ENCODE measurements at regions not wholly inside any gene's neighbourhood (a gene's known extent, or its start where the extent isn't known, plus 50 kb on each side); places are given as distances from the start of the nearest gene placed in this dataset.

DNA sequence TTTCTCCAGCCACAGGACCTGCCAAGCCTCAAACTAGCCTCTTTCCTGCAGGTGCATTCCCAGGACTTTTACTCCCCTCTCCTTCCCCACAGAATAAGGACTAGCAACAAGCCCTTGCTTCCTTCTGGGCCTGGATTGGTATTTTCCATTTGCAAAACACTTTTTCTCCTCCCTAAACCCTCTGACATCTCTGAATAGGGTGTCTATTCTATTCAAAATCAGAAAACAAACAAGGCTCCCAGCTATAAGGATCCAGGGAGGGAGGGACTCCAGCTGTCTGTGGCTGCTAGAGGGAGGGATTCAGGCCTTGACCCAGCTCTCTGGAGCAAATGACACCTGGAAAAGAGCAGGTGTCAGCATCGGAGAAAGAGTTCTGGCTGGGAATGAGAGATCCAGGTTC lies 168.5 kb upstream of the BDNF start:
- Histone ChIP-seq H3K27me3 (no peaks in the 10 kb centered on the region), H3K4me1 (no peaks in the 10 kb centered on the region), H3K4me3 (no peak overlapping the region), H3K27ac (no peak overlapping the region), H3K9ac (ENCODE audit: low read depth in 2 of 2, low read length in 2 of 2) (no peak overlapping the region), H3K9me3 (no peaks in the 10 kb centered on the region), H3K36me3 (no peaks in the 10 kb centered on the region)
- TF ChIP-seq, protein P1, sequence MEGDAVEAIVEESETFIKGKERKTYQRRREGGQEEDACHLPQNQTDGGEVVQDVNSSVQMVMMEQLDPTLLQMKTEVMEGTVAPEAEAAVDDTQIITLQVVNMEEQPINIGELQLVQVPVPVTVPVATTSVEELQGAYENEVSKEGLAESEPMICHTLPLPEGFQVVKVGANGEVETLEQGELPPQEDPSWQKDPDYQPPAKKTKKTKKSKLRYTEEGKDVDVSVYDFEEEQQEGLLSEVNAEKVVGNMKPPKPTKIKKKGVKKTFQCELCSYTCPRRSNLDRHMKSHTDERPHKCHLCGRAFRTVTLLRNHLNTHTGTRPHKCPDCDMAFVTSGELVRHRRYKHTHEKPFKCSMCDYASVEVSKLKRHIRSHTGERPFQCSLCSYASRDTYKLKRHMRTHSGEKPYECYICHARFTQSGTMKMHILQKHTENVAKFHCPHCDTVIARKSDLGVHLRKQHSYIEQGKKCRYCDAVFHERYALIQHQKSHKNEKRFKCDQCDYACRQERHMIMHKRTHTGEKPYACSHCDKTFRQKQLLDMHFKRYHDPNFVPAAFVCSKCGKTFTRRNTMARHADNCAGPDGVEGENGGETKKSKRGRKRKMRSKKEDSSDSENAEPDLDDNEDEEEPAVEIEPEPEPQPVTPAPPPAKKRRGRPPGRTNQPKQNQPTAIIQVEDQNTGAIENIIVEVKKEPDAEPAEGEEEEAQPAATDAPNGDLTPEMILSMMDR (IDR thresholded peaks at IDR 0.05), result no peak
- intact Hi-C loops (cut with DNase I), result no loop called here
- no peak for DNase-seq

DNA sequence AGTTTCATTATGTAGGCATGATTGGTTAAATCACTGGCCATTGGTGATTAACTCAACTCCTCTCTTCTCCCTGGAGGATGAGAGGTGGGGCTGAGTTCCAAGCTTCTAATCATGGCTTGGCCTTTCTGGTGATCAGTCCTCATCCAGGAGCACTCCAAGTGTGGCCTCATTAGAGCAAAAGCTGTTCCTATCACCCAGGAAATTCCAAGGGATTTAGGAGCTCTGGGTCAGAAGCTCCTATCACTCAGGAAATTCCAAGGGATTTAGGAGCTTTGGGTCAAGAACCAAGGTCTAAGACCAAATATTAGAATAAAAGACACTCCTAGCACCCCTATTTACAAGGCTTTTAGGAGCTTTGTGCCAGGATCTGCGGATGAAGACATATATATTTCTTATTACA lies 168.0 kb upstream of the BDNF start:
- Histone ChIP-seq H3K27me3 (no peaks in the 10 kb centered on the region), H3K4me1 (no peaks in the 10 kb centered on the region), H3K4me3 (no peak overlapping the region), H3K9me3 (no peaks in the 10 kb centered on the region), H3K9ac (ENCODE audit: low read depth in 2 of 2, low read length in 2 of 2) (no peak overlapping the region), H3K36me3 (no peaks in the 10 kb centered on the region), H3K27ac (no peak overlapping the region)
- no peak for DNase-seq
- TF ChIP-seq, protein P1 (IDR thresholded peaks at IDR 0.05), result no peak
- intact Hi-C loops (cut with DNase I), result no loop called here

GRCh38 chr11:27865105-27865504 lies 164.8 kb upstream of the BDNF start:
- TF ChIP-seq, protein P1 (IDR thresholded peaks at IDR 0.05), result no peak
- no peak overlapping the region for H3K9ac ChIP-seq (ENCODE audit: low read depth in 2 of 2, low read length in 2 of 2)
- no peaks in the 10 kb centered on the region for H3K27me3 ChIP-seq
- no peaks in the 10 kb centered on the region for H3K4me1 ChIP-seq
- no peak overlapping the region for H3K4me3 ChIP-seq
- intact Hi-C loops (cut with DNase I), result no loop called here
- DNase-seq, result no peak
- H3K27ac ChIP-seq, result no peak overlapping the region
- H3K9me3 ChIP-seq, result no peaks in the 10 kb centered on the region
- no peaks in the 10 kb centered on the region for H3K36me3 ChIP-seq

GRCh38 chr11:27864611-27865010 lies 164.4 kb upstream of the BDNF start:
- Histone ChIP-seq H3K9me3 (no peaks in the 10 kb centered on the region), H3K27ac (no peak overlapping the region), H3K36me3 (no peaks in the 10 kb centered on the region), H3K9ac (ENCODE audit: low read depth in 2 of 2, low read length in 2 of 2) (no peak overlapping the region), H3K4me1 (no peaks in the 10 kb centered on the region), H3K27me3 (no peaks in the 10 kb centered on the region), H3K4me3 (no peak overlapping the region)
- intact Hi-C loops (cut with DNase I), result no loop called here
- TF ChIP-seq, protein P1 (IDR thresholded peaks at IDR 0.05), result no peak
- DNase-seq, result no peak

- Histone ChIP-seq H3K27ac (no peak overlapping the region), H3K9me3 (no peaks in the 10 kb centered on the region), H3K9ac (ENCODE audit: low read depth in 2 of 2, low read length in 2 of 2) (no peak overlapping the region), H3K36me3 (no peaks in the 10 kb centered on the region), H3K4me3 (no peak overlapping the region), H3K27me3 (no peaks in the 10 kb centered on the region), H3K4me1 (no peaks in the 10 kb centered on the region)
- peak; percentile 62 for DNase-seq
- intact Hi-C loops (cut with DNase I), result no loop called here
- TF ChIP-seq, protein P1 (IDR thresholded peaks at IDR 0.05), result no peak
Measured at GRCh38 chr11:27864091-27864491, 163.8 kb upstream of the BDNF start.

DNA sequence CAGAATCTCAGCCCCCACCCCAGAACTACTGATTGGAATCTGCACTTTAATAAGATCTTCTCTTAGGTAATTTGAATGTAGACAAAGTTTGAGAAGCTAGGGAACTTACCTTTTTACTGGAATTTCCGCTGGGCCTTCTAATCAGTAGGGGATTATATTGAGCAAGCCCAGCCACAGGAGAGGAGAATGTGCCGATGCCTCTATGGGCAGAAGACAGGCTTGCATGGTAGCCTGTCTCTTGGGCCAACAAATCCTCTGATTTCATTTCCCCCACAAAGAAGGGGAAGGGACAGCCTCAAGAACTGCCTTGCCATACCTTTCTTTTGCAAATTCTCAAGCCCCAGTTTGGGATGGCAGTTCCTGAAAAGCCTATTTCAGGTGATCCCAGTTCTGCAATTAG lies 163.4 kb upstream of the BDNF start:
- Histone ChIP-seq H3K36me3 (no peaks in the 10 kb centered on the region), H3K27ac (no peak overlapping the region)

More for the DNA sequence above, 163.4 kb upstream of the BDNF start:
- Histone ChIP-seq H3K27me3 (no peaks in the 10 kb centered on the region), H3K9me3 (no peaks in the 10 kb centered on the region), H3K4me3 (no peak overlapping the region), H3K4me1 (no peaks in the 10 kb centered on the region), H3K9ac (ENCODE audit: low read depth in 2 of 2, low read length in 2 of 2) (no peak overlapping the region)
- intact Hi-C loops (cut with DNase I), result no loop called here
- TF ChIP-seq, protein P1 (IDR thresholded peaks at IDR 0.05), result no peak
- no peak for DNase-seq
